GM21360 (cell line): ENCODE measurements at regions not wholly inside any gene's neighbourhood (a gene's known extent, or its start where the extent isn't known, plus 50 kb on each side); places are given as distances from the start of the nearest gene placed in this dataset.

ENCODE experiments used
- ATAC-seq: cut with Tn5 transposase; IDR thresholded peaks from one replicate; pipeline ENCODE4 v1.9.1; 2021; ENCODE audit warnings: mild to moderate bottlenecking, moderate library complexity; ENCODE audit not compliant: unreplicated experiment

DNA sequence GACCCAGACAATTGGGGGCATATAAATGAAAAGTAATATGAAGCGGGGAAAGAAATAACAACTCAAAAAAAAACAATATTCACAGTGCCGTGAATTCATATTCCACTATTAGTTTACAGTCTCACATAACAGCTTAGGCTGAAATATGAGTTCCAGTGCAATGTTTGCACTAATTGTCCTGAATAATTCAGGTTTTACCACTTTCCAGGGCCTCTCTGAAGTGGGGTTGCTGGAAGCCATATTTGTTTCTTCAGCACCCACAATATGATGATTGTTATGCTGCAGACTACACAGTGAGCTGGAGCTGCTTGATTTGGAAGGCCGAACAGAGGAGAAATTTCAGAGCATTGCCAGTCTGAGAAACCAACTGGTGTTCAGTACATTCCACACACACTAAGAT lies 894.5 kb upstream of the ACVR2A start:
- no peak for ATAC-seq

DNA sequence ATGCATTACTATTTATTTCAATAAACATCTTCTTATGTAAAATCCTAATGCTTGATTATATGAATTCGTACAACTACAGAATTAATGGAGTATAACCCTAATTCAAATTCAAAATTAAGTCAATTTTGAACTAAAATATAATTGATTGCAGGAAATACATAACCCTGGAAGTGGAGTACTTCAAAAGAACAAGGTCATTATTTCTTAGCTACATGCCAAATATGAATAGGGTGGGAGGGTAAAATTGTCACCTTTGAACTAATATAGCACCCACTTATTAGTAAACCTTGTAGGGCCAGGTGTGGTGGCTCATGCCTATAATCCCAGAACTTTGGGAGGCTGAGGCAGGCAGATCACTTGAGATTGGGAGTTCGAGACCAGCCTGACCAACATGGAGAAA lies 895.4 kb upstream of the ACVR2A start:
- no peak for ATAC-seq

DNA sequence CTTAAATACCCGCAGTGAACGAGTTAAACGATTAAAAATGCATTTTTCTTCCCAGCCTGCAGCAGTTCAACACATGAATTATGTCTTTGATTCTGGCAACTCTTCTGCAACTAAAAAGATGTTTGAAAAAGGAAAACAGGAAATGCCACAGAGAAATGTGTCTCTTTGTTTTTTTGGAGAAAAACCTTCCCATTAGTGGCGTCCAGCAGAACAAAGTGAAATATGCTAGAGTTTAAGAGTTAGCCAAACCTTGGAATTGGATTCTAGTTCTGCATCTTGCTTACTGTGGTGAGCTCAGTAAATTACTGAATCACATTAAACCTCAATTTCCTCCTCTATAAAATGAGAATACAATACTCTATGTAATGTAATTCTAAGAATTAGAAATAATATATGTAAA lies 900.2 kb upstream of the ACVR2A start:
- ATAC-seq, result no peak

DNA sequence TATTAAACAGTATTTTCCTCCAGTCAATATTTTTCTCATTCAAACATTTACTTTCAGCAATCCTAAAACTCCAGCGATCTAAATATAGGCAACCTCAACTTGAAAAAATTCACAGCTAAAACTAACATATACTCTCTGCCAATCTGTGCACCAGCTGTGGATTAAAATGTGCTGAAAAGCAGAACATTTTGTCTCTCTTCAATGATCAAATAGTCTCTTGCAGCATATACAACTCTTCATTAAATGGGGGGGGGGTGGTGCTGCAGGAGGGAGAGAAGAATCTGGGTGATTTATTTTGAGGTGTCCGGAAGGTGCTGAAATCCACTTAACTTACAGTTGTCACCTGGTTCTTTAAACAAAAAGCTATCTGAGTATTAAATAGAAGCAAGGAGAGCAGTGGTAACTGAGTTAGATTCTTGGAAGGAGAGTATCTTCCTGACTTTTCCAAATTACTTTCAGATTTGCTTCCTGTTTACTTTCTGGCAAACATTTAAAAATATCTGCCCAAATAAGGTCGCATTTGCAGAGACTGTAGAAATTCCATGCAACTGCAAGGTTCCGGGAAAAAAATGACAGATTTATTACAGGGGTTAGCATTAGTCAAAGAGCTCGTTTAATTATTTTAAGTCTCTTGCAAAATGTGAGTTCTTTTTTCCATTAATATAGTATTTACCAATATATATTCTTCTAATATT lies 904.7 kb upstream of the ACVR2A start:
- ATAC-seq, result no peak

DNA sequence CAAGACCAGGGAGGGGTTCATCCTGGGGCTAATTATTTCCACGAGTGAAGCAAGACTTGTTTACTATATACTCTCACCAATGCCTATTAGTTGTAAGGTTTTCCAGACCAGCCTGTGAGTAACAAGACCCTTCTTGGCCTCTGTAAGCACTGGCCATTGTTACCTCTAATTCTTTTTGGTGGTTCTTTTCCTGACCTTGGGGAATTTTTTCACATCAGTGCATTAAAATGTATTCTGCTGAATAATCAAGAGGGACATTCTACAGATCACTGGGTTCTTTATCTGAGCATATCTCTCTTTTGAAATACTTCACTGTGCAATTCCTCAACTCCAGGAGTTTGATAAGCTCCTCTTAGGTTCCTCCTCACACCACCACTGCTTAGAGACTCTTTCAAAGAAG lies 909.9 kb upstream of the ACVR2A start:
- ATAC-seq, result no peak

DNA sequence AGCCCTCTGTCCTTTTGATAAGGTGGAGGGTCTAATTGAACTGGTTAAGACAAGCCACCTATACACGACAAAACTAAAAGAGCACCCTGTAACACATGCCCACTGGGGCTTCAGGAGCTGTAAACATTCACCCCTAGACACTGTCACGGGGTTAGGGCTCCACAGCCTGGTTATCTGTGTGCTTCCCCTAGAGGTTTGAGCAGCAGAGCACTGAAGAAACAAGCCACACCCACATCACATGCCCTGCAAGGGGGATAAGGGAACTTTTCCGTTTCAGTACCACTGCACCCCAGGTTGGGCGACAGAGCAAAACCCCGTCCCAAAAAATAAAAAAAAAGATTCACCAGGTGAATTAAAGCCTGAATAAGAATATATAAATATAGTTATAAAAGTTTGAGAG lies 913.7 kb upstream of the ACVR2A start:
- ATAC-seq, result peak; percentile 90

DNA sequence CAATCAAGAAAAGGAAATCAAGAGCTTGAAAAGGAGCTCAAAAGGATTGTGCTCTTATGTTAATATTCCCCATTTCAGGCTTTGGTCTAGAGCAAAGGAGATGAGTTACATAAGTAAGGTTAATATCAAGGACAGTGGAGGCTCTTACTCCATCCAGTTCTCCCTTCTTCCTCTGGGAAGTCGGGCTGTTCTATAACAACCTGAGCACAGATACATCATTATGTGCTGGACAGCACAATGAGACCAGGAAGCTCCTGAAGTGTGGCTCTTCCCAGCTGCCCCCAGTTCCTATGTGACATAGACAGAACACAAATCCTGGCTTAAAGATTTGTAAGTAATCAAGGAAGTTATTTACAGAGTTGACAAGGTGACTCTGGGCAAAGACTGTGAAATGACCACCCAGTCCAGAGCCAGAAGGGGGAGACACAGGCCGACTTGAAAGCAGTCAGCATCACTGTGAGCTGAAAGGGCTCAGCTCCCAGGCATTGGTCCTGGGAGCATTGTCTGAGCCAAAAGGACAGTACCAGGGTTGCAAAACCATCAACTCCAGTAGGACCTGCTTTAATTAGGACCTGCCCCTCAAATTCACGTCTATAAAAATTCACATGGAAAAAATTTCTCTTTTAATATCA lies 917.6 kb upstream of the ACVR2A start:
- no peak for ATAC-seq

DNA sequence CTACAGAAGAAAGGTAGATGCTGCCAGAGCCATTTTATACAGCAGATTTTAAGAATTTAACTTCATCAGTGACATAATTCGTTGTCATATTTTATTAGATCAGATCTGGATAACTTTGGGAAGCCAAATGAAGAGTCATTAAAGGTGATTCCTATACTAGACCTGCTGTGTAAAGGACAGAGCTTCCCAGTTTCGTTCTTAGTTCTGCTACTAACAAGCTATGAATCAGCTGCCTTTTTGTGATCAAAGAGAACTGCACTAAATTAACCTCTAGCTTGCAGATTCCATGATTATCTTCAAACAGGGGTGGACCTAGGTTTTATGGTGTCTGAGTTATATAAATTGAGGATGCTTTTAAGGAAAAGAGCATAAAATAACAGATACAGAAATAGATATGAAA lies 926.5 kb upstream of the ACVR2A start:
- no peak for ATAC-seq

DNA sequence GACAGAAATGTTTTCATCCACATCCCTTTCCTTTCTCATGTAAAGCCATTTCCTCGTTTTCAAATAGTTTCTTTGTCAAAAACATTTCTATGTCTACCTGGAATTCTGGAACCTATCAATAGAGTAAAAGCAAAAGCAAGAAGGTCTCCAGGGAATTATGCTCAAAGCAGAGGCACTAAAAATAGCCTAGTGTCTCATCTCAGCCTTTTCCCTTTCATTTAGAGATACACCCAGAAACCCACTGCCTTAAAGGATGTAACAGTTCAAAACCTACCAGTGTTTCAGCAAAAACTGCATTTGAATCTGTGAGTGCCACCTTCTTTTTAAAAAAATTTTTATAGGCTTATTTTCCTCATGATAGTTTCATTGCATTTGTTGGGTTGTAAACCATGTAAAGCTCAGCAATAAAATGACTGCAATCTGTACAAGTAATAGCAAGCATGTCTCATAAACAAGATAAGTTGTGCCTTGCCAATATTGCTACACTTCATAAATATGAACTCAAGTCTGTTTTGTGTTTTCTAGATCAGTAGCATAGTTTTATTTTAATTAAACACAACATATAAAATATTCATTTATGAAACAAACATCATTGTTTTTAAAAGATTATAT lies 927.3 kb upstream of the ACVR2A start:
- ATAC-seq, result no peak

DNA sequence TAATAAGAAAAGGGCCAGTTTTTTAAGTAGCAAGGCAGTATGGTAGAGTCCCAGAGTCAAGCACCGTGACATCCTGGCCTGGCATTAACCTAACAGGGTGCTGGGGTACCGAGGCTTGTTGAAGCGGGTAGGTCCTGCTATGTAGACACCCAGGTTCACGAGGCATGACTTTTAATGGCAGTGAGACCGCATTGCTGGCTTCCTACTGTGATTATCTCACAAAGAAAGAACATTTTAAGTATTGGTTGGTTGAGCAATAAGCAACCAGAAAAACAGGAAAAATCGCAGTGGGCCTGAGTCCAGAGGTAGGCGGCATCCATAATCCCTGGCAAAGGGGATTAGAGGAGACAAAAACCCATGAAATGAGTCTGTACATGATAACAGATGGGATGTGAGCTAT lies 927.9 kb upstream of the ACVR2A start:
- no peak for ATAC-seq

DNA sequence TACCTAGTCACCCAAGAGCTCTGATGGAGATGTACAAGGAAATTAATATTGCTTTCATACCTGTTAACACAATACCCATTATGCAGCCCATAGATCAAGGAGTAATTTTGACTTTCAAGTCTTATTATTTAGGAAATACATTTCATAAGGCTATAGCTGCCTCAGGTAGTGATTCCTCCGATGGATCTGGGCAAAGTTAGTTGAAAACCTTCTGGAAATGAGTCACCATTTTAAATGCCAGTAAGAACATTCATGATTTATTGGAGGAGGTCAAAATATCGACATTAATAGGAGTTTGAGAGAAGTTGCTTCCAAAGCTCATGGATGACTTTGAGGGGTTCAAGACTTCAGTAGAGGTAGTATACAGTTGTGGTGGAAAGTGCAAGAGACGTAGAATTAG lies 931.4 kb upstream of the ACVR2A start:
- no peak for ATAC-seq

DNA sequence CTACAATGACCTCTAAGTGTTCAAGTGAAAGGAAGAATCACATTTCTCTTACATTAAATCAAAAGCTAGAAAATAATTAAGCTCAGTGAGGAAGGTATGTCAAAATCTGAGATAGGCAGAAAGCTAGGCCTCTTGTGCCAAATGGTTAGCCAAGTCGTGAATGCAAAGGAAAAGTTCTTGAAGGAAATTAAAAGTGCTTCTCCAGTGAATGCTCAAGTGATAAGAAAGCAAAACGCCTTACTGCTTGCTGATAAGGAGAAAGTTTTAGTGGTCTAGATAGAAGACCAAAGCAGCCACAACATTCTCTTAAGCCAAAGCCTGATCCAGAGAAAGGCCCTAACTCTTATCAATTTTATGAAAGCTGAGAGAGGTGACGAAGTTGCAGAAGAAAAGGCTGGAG lies 932.3 kb upstream of the ACVR2A start:
- ATAC-seq, result no peak

DNA sequence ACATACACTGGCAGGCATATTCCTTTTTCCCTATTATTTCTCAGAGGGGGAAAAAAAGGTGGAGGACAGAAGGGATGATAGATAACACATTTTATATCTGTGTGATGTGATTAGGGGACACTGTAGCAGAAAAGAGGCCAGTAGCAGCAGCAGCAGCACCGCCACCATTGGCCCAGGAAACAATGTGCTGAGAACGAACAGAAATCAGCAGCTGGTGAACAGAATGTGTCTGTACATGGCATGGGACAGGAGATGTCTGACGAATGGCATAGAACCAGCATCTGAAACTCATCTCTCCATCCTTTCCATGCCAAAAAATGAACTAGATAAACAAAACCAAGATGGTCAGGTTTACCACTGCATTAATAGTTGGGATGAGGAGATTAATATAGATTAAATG lies 936.1 kb upstream of the ACVR2A start:
- ATAC-seq, result no peak

DNA sequence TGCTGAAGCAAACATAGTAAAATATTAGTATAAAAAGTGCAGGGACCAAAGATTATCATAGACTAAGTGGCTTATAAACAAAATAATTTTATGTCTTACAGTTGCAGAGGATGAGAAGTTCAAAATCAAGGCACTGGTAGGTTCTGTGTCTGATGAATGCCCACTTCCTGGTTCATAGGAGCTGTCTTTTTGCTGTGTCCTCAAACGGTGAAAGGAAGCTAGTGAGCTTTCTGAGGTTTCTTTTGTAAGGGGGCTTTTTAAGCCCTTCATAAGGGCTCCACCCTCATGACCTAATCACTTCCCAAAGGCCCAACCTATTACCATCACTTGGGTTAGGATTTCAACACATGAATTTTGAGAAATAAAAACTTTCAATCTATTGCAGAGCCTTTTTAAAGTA lies 946.7 kb upstream of the ACVR2A start:
- ATAC-seq, result no peak

DNA sequence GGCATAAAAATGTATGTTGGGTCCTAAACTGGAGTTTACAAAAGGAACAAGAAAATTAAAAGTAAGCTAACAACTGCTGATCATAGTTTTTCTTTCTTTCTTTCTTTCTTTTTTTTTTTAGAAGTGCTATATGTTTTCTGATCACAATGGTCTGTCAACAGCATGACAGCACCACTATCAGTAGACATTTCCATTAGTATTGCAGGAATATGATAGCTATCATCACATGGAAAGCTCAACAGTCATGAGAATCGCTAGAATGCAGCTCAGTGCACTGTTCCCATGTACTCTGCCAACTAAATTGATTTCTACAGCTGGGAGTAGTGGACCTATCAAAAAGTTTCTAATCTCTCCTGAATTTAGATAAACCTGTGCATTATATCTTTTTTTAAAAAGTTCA lies 950.3 kb upstream of the ACVR2A start:
- ATAC-seq, result no peak

DNA sequence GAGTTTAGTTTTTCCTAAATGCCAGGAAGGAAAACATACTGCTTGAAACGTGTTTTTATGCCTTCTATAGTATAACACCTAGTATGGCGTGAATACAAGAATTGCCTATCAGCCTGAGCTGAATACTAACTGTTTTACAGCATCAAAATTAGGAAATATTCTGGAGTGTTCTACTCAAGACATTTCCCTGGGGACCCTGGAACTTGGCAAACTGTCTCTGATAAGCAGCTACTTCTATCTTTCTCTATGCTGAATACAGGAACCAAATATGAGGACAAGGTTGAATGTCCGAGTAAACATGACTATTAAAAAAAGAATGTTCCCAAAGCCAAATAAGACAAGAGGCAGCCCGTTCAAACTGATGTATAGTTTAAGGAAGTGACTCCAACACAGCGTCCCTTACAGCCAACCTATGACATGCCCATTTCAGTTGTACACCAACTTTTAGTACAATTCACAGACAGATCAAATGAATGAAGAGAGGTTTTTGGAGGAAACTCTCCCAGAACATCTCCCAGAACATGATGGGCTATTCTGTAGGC lies 951.3 kb upstream of the ACVR2A start:
- ATAC-seq, result no peak

DNA sequence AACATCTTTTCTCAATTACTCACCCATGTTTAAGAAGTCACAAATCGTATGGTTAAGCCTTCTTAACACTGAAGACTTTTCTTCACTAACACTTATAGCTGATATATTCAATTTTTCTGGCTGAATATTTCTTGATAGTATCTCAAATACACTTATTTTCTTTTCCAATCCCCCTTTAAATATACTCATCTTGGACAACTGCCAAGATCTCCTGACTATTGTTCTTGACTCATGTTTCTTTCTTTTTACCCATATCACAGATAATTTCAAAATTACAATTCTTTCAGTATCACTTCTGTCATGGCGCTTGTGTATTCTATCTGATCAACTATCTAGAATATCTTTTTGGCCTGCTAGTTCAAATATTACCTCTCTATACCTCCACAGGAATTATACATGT lies 954.3 kb upstream of the ACVR2A start:
- ATAC-seq, result no peak

DNA sequence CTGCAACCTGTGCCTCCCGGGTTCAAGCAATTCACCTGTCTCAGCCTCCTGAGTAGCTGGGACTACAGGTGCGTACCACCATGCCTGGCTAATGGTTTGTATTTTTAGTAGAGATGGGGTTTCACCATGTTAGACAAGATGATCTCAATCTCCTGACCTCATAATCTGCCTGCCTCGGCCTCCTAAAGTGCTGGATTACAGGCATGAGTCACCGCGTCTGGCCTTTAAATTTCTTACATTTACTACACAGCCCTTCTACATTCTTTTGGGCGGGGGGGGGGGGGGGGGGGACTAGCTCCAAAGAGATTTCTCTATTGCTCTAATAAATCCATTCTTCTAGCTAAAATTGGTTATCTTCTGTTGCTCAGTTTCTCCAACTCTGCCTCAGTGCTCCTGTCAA lies 964.9 kb upstream of the ACVR2A start:
- no peak for ATAC-seq

DNA sequence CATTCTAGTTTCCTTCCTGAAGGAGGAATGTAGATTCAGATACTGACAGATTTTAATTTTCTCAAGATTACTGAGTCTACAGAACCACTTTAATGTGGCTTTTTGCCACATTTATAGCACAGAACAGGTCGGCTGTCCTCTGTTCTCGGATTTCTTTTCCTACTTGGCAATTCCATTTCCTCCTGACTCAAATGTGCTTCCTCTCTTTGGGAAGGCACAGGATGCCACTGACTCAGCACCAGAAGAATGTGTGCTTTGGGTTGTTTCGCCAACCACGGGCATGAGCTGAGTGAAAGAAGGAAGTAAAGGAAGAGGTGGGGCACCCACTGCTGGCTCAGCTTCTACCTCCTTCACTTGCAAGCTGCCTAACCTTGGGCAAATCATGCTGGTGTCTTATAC lies 970.6 kb upstream of the ACVR2A start:
- ATAC-seq, result no peak

DNA sequence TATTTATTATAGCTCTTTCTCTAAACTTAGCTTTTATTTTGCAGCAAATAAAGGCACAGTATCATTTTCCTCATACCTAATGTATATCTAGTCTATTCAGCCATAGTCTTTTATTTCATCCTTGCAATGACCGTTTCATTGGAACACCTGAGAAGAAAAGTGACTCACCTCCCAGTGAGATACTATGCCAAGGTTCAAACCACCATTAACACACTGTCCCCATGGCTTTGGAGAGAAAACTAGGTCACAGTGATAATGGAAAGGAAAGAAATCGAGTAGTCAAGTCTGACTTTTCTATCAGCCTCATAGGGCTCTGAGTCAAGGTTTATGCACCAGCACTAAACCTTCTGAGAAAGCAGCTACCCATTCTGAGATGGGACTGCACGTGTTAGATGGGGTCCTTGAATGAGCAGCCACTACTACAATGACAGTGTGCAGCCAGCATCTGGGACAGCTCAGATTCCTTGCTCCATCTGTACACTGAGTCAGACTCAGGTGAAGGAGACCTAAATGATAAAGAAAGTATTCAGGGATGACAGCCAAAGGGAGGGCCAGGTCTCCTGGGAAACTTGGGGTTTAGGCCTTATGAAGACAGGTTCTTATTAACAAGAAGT lies 971.1 kb upstream of the ACVR2A start:
- ATAC-seq, result no peak

DNA sequence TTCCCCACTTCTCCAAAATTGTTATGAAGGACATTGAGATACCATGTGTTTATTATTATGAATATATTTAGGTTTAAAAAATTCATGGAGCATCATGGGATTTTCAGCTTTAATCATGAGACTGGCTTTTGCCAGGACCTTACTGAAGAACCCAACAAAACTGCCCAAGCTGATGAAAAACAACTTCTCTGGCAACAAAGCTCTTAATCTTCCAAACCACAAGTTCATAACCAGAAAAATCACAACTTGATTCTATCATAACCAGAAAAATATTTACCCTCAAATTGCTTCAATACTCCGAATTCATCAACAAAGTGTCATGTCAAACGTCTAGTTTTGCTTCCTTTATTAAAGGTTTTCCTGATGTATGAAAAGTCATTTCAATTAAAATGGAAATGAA lies 971.8 kb upstream of the ACVR2A start:
- no peak for ATAC-seq

DNA sequence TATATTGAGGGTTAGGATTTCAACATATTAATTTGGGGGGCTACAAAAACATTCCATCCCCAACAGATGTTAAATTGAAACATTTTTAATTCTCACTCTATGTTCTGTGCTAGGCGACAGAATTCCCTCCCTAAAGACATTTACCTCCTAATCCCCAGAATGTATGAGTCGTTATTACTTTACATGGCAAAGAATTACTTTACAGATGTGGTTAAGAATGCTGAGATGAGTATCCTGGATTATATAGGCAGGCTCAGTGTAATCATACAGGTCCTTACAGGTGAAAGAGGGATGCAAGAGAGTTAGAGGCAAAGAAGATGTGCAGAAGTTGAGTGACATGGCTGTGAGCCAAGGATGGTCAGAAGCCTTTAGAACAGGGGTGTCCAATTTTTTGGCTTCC lies 974.1 kb upstream of the ACVR2A start:
- ATAC-seq, result no peak
